WTC11 (cell line): ENCODE measurements at regions not wholly inside any gene's neighbourhood (a gene's known extent, or its start where the extent isn't known, plus 50 kb on each side); places are given as distances from the start of the nearest gene placed in this dataset.

Source experiments
- ATAC-seq: fragments of 200-7000 bp; cut with Tn5 transposase; 2 replicates; pipeline ENCODE4 v1.10.0; 2021; ENCODE audit warnings: mild to moderate bottlenecking, moderate library complexity
- CTCF ChIA-PET: fragments of 300-600 bp; sonication (Branson Sonifier 250); formaldehyde crosslinking; loops from one replicate; lab custom pipeline; 2021; ENCODE audit warnings: antibody characterized with exemption; lab: Charles Lee
- POLR2A ChIA-PET: fragments of 350-600 bp; sonication (Branson Sonifier 250); formaldehyde crosslinking; loops from one replicate; lab custom pipeline; 2021; ENCODE audit warnings: antibody characterized with exemption; lab: Charles Lee
- DNase-seq: peaks from one replicate; pipeline ENCODE4 v3.0.0; 2021; ENCODE audit warnings: low spot score
- H3K27ac Mint-ChIP-seq: 2 replicates; pipeline ENCODE4 v1.8.0; 2021; ENCODE audit warnings: mixed read lengths
- H3K27me3 Mint-ChIP-seq: 2 replicates; pipeline ENCODE4 v1.8.0; 2021; ENCODE audit warnings: low read depth, mild to moderate bottlenecking, moderate library complexity, mixed read lengths
- H3K36me3 Mint-ChIP-seq: 2 replicates; pipeline ENCODE4 v1.8.0; 2021; ENCODE audit warnings: mixed read lengths
- H3K4me1 Mint-ChIP-seq: 2 replicates; pipeline ENCODE4 v1.8.0; 2022; ENCODE audit warnings: mixed read lengths
- H3K4me3 Mint-ChIP-seq: 2 replicates; pipeline ENCODE4 v1.8.0; 2021; ENCODE audit warnings: mild to moderate bottlenecking, moderate library complexity, mixed read lengths
- H3K9me3 Mint-ChIP-seq: 2 replicates; pipeline ENCODE4 v1.8.0; 2021; ENCODE audit warnings: mixed read lengths
- ATF2 ChIP-seq: sonication (generic); formaldehyde crosslinking; IDR thresholded peaks from 2 replicates; pipeline ENCODE4 v1.8.1; 2022; ENCODE audit warnings: low read depth, missing genetic modification reagents, borderline replicate concordance
- CDX4 ChIP-seq: fragments of 250-450 bp; sonication (Bioruptor Pico); IDR thresholded peaks from 2 replicates; pipeline ENCODE4 v1.9.0; 2021; ENCODE audit warnings: moderate library complexity, mild to moderate bottlenecking, inconsistent platforms, borderline replicate concordance
- ELF4 ChIP-seq: sonication (generic); formaldehyde crosslinking; IDR thresholded peaks from 2 replicates; pipeline ENCODE4 v1.8.1; 2022; ENCODE audit warnings: low read depth, mild to moderate bottlenecking, moderate library complexity, missing genetic modification reagents
- FOXJ3 ChIP-seq: sonication (generic); formaldehyde crosslinking; IDR thresholded peaks from 2 replicates; pipeline ENCODE4 v1.9.0; 2021; ENCODE audit warnings: missing genetic modification reagents, mild to moderate bottlenecking, borderline replicate concordance
- GABPB1 ChIP-seq: sonication (generic); formaldehyde crosslinking; IDR thresholded peaks from 2 replicates; pipeline ENCODE4 v1.8.1; 2023; ENCODE audit warnings: mild to moderate bottlenecking, missing genetic modification reagents
- HMGA2 ChIP-seq: fragments of 250-450 bp; sonication (Bioruptor Pico); IDR thresholded peaks from 2 replicates; pipeline ENCODE4 v1.4.0; 2021; ENCODE audit warnings: mild to moderate bottlenecking, moderate library complexity
- IRF1 ChIP-seq: sonication (generic); formaldehyde crosslinking; IDR thresholded peaks from 2 replicates; pipeline ENCODE4 v1.8.0; 2023; ENCODE audit warnings: missing genetic modification reagents
- JUN ChIP-seq: sonication (generic); formaldehyde crosslinking; IDR thresholded peaks from 2 replicates; pipeline ENCODE4 v1.8.0; 2023; ENCODE audit warnings: mild to moderate bottlenecking, missing genetic modification reagents
- MAX ChIP-seq: sonication (generic); formaldehyde crosslinking; IDR thresholded peaks from 2 replicates; pipeline ENCODE4 v1.8.0; 2022; ENCODE audit warnings: mild to moderate bottlenecking, missing genetic modification reagents
- PRDM15 ChIP-seq: sonication (generic); formaldehyde crosslinking; IDR thresholded peaks from 2 replicates; pipeline ENCODE4 v1.8.0; 2022; ENCODE audit warnings: missing genetic modification reagents
- RELA ChIP-seq: sonication (generic); formaldehyde crosslinking; IDR thresholded peaks from 2 replicates; pipeline ENCODE4 v1.8.1; 2022; ENCODE audit warnings: missing genetic modification reagents, mild to moderate bottlenecking, borderline replicate concordance
- TEAD4 ChIP-seq: sonication (generic); formaldehyde crosslinking; IDR thresholded peaks from 2 replicates; pipeline ENCODE4 v1.8.0; 2022; ENCODE audit warnings: mild to moderate bottlenecking, missing genetic modification reagents
- ZBTB21 ChIP-seq: sonication (generic); formaldehyde crosslinking; IDR thresholded peaks from 2 replicates; pipeline ENCODE4 v1.8.1; 2023; ENCODE audit warnings: mild to moderate bottlenecking, missing genetic modification reagents, borderline replicate concordance
- ZMAT4 ChIP-seq: fragments of 250-450 bp; sonication (Bioruptor Pico); IDR thresholded peaks from 2 replicates; pipeline ENCODE4 v1.9.0; 2021; ENCODE audit warnings: mild to moderate bottlenecking
- ZNF138 ChIP-seq: sonication (generic); formaldehyde crosslinking; conservative IDR thresholded peaks from 2 replicates; pipeline ENCODE4 v1.8.1; 2022; ENCODE audit warnings: mild to moderate bottlenecking, moderate library complexity, missing genetic modification reagents
- ZNF232 ChIP-seq: sonication (generic); formaldehyde crosslinking; IDR thresholded peaks from 2 replicates; pipeline ENCODE4 v1.8.0; 2022; ENCODE audit warnings: mild to moderate bottlenecking, missing genetic modification reagents
- ZNF281 ChIP-seq: sonication (generic); formaldehyde crosslinking; IDR thresholded peaks from 2 replicates; pipeline ENCODE4 v1.8.0; 2023; ENCODE audit warnings: mild to moderate bottlenecking, missing genetic modification reagents

- Mint-ChIP-seq H3K27ac (no peak overlapping the region), H3K36me3 (no peaks in the 10 kb centered on the region), H3K4me3 (no peak overlapping the region), H3K27me3 (peaks cover 16% of the 10 kb centered on the region), H3K4me1 (peaks cover 18% of the 10 kb centered on the region), H3K9me3 (peaks cover 29% of the 10 kb centered on the region)
- TF ChIP-seq MAX (no peak), TEAD4 (CRISPR knock-in tag) (no peak), FOXJ3 (CRISPR knock-in tag) (no peak), ZNF281 (CRISPR knock-in tag) (no peak), JUN (no peak), RELA (CRISPR knock-in tag) (no peak), GABPB1 (no peak), IRF1 (no peak), ZBTB21 (CRISPR knock-in tag) (0 out of 2 replicates have a peak, but pooled peaks have one; percentile 67), ZNF138 (0 out of 2 replicates have a peak, but pooled peaks have one; percentile 25)
- POLR2A ChIA-PET = no interaction called here
- DNase-seq (peak; percentile 25), ATAC-seq (peak; percentile 66)
- CTCF ChIA-PET = interaction anchor here (0.6 kb wide), 1 partner anchor 92 kb away, joined by 3 read pairs; no protein-coding TSS in a partner anchor
Measured at GRCh38 chr10:78139341-78139740, 105.7 kb downstream of the RPS24 start.

GRCh38 chr10:78140066-78140630, 106.5 kb downstream of the RPS24 start:
- Mint-ChIP-seq H3K36me3 (no peaks in the 10 kb centered on the region), H3K4me1 (peaks cover 12% of the 10 kb centered on the region), H3K9me3 (peaks cover 32% of the 10 kb centered on the region), H3K4me3 (no peak overlapping the region), H3K27me3 (peaks cover 21% of the 10 kb centered on the region), H3K27ac (no peak overlapping the region)
- ATAC-seq (no peak), DNase-seq (no peak)
- ChIA-PET CTCF (interaction anchor here (0.6 kb wide), 1 partner anchor 70 kb away, joined by 3 read pairs; no protein-coding TSS in a partner anchor), POLR2A (no interaction called here)
- no peak for TF ChIP-seq ATF2 (CRISPR knock-in tag)
- no peak for TF ChIP-seq ZNF232 (CRISPR knock-in tag)
- TF ChIP-seq ZMAT4 = no peak
- no peak for TF ChIP-seq ELF4 (CRISPR knock-in tag)
- TF ChIP-seq CDX4 (CRISPR knock-in tag) = no peak

- no peak for ATAC-seq
- TF ChIP-seq HMGA2 (CRISPR knock-in tag) (no peak), PRDM15 (CRISPR knock-in tag) (peak; percentile 63; the same call in 1 of the 2 replicates)
- TF ChIP-seq, all 79 proteins: peak for 1
- Mint-ChIP-seq H3K27ac (no peak overlapping the region), H3K4me1 (peaks cover 6% of the 10 kb centered on the region; the same call in 1 of the 2 replicates), H3K9me3 (peaks cover 32% of the 10 kb centered on the region), H3K27me3 (peaks cover 21% of the 10 kb centered on the region), H3K36me3 (no peaks in the 10 kb centered on the region), H3K4me3 (no peak overlapping the region)
- POLR2A ChIA-PET = no interaction called here
- CTCF ChIA-PET = no interaction called here
- DNase-seq = no peak
Measured at GRCh38 chr10:78143576-78143975, 109.9 kb downstream of the RPS24 start.
